PC-9 (cell line): ENCODE measurements at regions not wholly inside any gene's neighbourhood (a gene's known extent, or its start where the extent isn't known, plus 50 kb on each side); places are given as distances from the start of the nearest gene placed in this dataset.

Experiments used
- BruUV-seq: library from RNA; stranded (reverse); fragments of 400-500 nt; replicated peaks from 2 replicates; lab custom pipeline; 2021; lab: Mats Ljungman, UMichigan
- CTCF ChIA-PET: fragments of 300-600 bp; sonication (Branson Sonifier 250); formaldehyde crosslinking; loops from one replicate; lab custom pipeline; 2022; ENCODE audit warnings: antibody characterized with exemption; lab: Charles Lee
- POLR2A ChIA-PET: fragments of 300-600 bp; sonication (Branson Sonifier 250); formaldehyde crosslinking; loops from one replicate; lab custom pipeline; 2022; ENCODE audit warnings: antibody characterized with exemption; ENCODE audit not compliant: unreplicated experiment; lab: Charles Lee
- DNase-seq, 2 experiments: peaks; one replicate each; pipeline versions ENCODE4 v3.0.0 to v3.0.0-alpha.2; 2015 to 2022; ENCODE audit warnings: mixed read lengths in 1 of 2
- H2AFZ ChIP-seq: fragments of 200-600 bp; sonication (generic); 2 replicates; pipeline ENCODE4 v1.8.1; 2017; ENCODE audit warnings: antibody characterized with exemption
- H3F3A ChIP-seq: fragments of 200-600 bp; sonication (generic); 2 replicates; pipeline ENCODE4 v1.8.1; 2017; ENCODE audit warnings: antibody characterized with exemption, mild to moderate bottlenecking, low read depth; ENCODE audit not compliant: insufficient read depth
- H3K27ac ChIP-seq: fragments of 200-600 bp; sonication (generic); 2 replicates; pipeline ENCODE4 v1.6.1; 2016; ENCODE audit warnings: mixed run types
- H3K27me3 ChIP-seq: fragments of 200-600 bp; sonication (generic); 2 replicates; pipeline ENCODE4 v1.6.1; 2016; ENCODE audit warnings: low read depth, mixed run types; ENCODE audit not compliant: insufficient read depth
- H3K36me3 ChIP-seq: fragments of 200-600 bp; sonication (generic); 2 replicates; pipeline ENCODE4 v1.6.1; 2016; ENCODE audit warnings: low read depth, mixed run types
- H3K4me1 ChIP-seq: fragments of 200-600 bp; sonication (generic); replicated peaks from 2 replicates; pipeline ENCODE4 v1.6.1; 2016; ENCODE audit warnings: mixed run types; ENCODE audit not compliant: insufficient read depth
- H3K4me2 ChIP-seq: fragments of 200-600 bp; sonication (generic); 2 replicates; pipeline ENCODE4 v1.6.1; 2017; ENCODE audit warnings: mixed run types
- H3K4me3 ChIP-seq: fragments of 200-600 bp; sonication (generic); 2 replicates; pipeline ENCODE4 v1.6.1; 2016; ENCODE audit warnings: mixed run types
- H3K79me2 ChIP-seq: fragments of 200-600 bp; sonication (generic); 2 replicates; pipeline ENCODE4 v1.6.1; 2017; ENCODE audit warnings: low read depth, mixed run types
- H3K9me2 ChIP-seq: fragments of 200-600 bp; sonication (generic); 2 replicates; pipeline ENCODE4 v1.8.1; 2017; ENCODE audit warnings: mild to moderate bottlenecking; ENCODE audit not compliant: insufficient read depth
- H3K9me3 ChIP-seq: fragments of 200-600 bp; sonication (generic); 2 replicates; pipeline ENCODE4 v1.8.1; 2016; ENCODE audit warnings: low read depth; ENCODE audit not compliant: insufficient read depth
- H4K20me1 ChIP-seq: fragments of 200-600 bp; sonication (generic); 2 replicates; pipeline ENCODE4 v1.8.1; 2017; ENCODE audit not compliant: insufficient read depth
- EZH2 ChIP-seq: fragments of 200-600 bp; sonication (generic); IDR thresholded peaks from 2 replicates; pipeline ENCODE4 v1.8.0; 2017; ENCODE audit warnings: antibody characterized with exemption, low read depth
- intact Hi-C: fragments of 100-400 bp; cut with micrococcal nuclease; formaldehyde crosslinking; loops from one replicate; pipeline ENCODE4 v1.10.0; 2022; ENCODE audit not compliant: unreplicated experiment
- TF ChIP-seq, protein P1 (sequence below): fragments of 200-600 bp; sonication (generic); conservative IDR thresholded peaks from 2 replicates; pipeline ENCODE4 v1.6.1; 2017; ENCODE audit warnings: mixed run types, antibody characterized with exemption, mild to moderate bottlenecking, moderate library complexity

DNA sequence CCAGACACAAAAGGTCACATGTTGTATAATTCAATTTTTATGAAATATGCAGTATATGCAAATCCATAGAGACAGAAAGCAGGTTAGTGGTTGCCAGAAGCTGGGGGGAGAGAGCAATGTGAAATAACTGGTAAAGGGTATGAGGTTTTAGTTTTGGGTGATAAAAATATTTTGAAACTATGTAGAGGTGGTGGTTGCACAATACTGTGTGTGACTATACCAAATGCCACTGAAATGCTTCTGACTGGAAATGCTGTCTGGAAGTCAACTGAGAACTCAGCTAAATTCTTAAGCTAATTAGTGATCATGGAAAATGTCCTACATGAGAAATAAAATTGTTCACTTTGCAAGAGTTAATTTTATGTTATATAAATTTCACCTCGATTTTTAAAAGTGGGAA lies 65.3 kb upstream of the RXFP2 start:
- Histone ChIP-seq H4K20me1 (no peaks in the 10 kb centered on the region), H3K4me1 (no peaks in the 10 kb centered on the region), H3K9me3 (no peaks in the 10 kb centered on the region), H3K4me3 (no peak overlapping the region), H3K4me2 (no peak overlapping the region), H2AFZ (no peak overlapping the region), H3K27ac (no peak overlapping the region), H3K79me2 (no peaks in the 10 kb centered on the region), H3K27me3 (peaks cover 47% of the 10 kb centered on the region), H3F3A (no peaks in the 10 kb centered on the region), H3K9me2 (no peaks in the 10 kb centered on the region), H3K36me3 (no peaks in the 10 kb centered on the region)
- TF ChIP-seq, protein P1, sequence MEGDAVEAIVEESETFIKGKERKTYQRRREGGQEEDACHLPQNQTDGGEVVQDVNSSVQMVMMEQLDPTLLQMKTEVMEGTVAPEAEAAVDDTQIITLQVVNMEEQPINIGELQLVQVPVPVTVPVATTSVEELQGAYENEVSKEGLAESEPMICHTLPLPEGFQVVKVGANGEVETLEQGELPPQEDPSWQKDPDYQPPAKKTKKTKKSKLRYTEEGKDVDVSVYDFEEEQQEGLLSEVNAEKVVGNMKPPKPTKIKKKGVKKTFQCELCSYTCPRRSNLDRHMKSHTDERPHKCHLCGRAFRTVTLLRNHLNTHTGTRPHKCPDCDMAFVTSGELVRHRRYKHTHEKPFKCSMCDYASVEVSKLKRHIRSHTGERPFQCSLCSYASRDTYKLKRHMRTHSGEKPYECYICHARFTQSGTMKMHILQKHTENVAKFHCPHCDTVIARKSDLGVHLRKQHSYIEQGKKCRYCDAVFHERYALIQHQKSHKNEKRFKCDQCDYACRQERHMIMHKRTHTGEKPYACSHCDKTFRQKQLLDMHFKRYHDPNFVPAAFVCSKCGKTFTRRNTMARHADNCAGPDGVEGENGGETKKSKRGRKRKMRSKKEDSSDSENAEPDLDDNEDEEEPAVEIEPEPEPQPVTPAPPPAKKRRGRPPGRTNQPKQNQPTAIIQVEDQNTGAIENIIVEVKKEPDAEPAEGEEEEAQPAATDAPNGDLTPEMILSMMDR, result no peak
- no peak for TF ChIP-seq EZH2
- DNase-seq, result no peak
- ChIA-PET CTCF (no interaction called here), POLR2A (no interaction called here)
- intact Hi-C loops, result no loop called here
- BruUV-seq, result no TSS peak

DNA sequence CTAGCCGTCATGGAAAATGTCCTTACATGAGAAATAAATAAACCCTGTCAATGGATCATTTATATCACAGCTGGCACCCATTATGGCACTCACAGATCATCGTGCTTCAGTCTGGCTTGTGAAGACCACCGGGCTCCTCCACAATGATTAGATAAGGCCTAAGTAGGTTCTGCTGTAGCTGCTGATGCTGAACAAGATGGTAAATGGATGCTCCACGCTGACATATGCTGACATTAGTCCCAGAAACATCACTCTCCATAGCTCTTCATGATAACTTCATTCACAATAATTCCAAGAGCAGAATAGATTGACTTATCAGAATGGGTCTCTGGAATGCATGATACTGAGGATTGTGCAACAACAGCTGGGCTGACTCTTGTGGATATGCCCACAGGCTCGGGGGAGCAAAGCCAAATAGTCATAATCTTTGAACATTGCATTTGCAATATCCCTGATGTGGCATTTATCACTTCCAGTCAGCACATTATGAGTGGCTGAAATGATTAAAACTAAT lies 63.8 kb upstream of the RXFP2 start:
- no peak overlapping the region for H3K27ac ChIP-seq
- H3K9me3 ChIP-seq, result no peaks in the 10 kb centered on the region
- H4K20me1 ChIP-seq, result no peaks in the 10 kb centered on the region
- POLR2A ChIA-PET, result no interaction called here
- no TSS peak for BruUV-seq
- CTCF ChIA-PET, result no interaction called here
- no peak overlapping the region for H3K4me2 ChIP-seq
- H3K36me3 ChIP-seq, result no peaks in the 10 kb centered on the region
- H3K9me2 ChIP-seq, result no peaks in the 10 kb centered on the region
- no peaks in the 10 kb centered on the region for H3K4me1 ChIP-seq
- H2AFZ ChIP-seq, result no peak overlapping the region
- no peaks in the 10 kb centered on the region for H3K79me2 ChIP-seq
- peaks cover 38% of the 10 kb centered on the region for H3K27me3 ChIP-seq
- DNase-seq, result no peak
- TF ChIP-seq EZH2, result no peak
- TF ChIP-seq, protein P1, result no peak
- intact Hi-C loops, result no loop called here
- H3F3A ChIP-seq, result no peaks in the 10 kb centered on the region
- no peak overlapping the region for H3K4me3 ChIP-seq

DNA sequence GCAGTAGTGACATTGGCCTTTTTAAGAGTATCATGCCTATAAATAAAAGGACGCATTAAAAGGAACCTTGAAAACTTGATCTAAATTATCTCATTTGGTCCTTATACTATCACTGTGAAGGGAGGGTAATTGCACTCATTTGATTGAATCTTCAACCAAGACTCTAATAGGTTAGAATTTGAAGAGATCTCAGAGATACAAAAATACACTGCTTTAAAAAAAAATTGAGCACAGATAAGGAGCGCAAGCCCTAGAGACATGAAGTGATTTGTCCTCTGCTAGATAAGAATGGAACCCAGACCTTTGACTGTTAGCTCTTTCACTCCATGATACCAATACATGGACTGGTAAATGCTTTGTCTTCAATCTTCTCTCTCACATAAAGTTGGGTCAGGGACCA lies 58.2 kb upstream of the RXFP2 start:
- BruUV-seq, result no TSS peak
- POLR2A ChIA-PET, result no interaction called here
- no peak overlapping the region for H3K4me2 ChIP-seq
- H4K20me1 ChIP-seq, result no peaks in the 10 kb centered on the region
- H3K79me2 ChIP-seq, result no peaks in the 10 kb centered on the region
- H2AFZ ChIP-seq, result no peak overlapping the region
- H3K4me3 ChIP-seq, result no peak overlapping the region
- DNase-seq, result no peak
- no peaks in the 10 kb centered on the region for H3K9me3 ChIP-seq
- peaks cover 35% of the 10 kb centered on the region; the same call in 1 of the 2 replicates for H3K27me3 ChIP-seq
- no peaks in the 10 kb centered on the region for H3F3A ChIP-seq
- TF ChIP-seq, protein P1, result no peak
- no peak for TF ChIP-seq EZH2
- H3K36me3 ChIP-seq, result no peaks in the 10 kb centered on the region
- H3K4me1 ChIP-seq, result no peaks in the 10 kb centered on the region
- intact Hi-C loops, result no loop called here
- no peaks in the 10 kb centered on the region for H3K9me2 ChIP-seq
- no peak overlapping the region for H3K27ac ChIP-seq
- CTCF ChIA-PET, result no interaction called here
